GM18909 (cell line): ENCODE measurements at regions not wholly inside any gene's neighbourhood (a gene's known extent, or its start where the extent isn't known, plus 50 kb on each side); places are given as distances from the start of the nearest gene placed in this dataset.

Source experiments
- ATAC-seq: cut with Tn5 transposase; IDR thresholded peaks from one replicate; pipeline ENCODE4 v1.9.1; 2021; ENCODE audit warnings: mild to moderate bottlenecking; ENCODE audit not compliant: unreplicated experiment, poor library complexity

GRCh38 chr6:40313582-40313981 lies 273.6 kb downstream of the LRFN2 start:
- no peak for ATAC-seq

DNA sequence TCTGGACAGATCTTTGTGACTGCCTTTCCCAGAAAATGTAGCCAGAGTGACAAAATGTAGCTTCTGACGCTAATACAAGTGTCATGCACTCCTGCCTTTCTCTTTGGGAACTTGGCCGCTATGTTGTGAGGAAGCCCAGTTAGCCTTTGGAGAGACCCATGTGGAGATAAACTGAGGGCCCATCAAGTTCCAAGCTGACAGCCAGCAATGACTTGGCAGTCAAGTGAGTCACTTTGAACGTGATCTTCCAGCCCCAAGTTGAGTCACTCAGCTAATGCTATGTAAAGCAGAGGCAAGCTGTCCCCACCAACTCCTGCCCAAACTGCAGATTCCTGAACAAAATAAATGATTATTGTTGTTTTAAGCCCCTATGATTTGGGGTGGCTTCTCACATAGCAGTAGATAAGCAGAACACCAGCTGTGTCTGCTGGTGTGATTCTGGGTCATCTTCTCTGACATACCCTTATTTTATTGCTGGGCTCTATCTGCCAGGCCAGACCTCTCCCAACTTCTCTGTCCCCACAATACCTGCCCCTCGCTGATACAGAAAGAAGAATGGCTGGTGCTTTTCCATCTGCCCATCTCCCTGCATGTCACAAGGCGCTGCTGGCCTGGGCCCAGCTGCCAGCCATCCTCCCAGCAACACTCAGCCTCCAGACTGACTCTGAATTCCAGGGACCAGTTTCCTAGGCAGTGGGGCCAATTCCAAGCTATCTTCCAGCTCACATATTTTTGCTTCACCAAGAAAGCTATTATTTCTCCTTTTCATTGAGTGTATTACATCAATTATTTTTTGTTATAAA lies 274.8 kb downstream of the LRFN2 start:
- ATAC-seq, result no peak

- ATAC-seq, result no peak
These were observed 278.4 kb downstream of the LRFN2 start for GRCh38 chr6:40308533-40309306.

GRCh38 chr6:40307712-40308111 lies 279.5 kb downstream of the LRFN2 start:
- ATAC-seq, result no peak

- no peak for ATAC-seq
These were observed 284.2 kb downstream of the LRFN2 start for GRCh38 chr6:40302856-40303454.

- no peak for ATAC-seq
These were observed 287.5 kb downstream of the LRFN2 start for GRCh38 chr6:40299681-40300080.

GRCh38 chr6:40298207-40298606 lies 289.0 kb downstream of the LRFN2 start:
- no peak for ATAC-seq

DNA sequence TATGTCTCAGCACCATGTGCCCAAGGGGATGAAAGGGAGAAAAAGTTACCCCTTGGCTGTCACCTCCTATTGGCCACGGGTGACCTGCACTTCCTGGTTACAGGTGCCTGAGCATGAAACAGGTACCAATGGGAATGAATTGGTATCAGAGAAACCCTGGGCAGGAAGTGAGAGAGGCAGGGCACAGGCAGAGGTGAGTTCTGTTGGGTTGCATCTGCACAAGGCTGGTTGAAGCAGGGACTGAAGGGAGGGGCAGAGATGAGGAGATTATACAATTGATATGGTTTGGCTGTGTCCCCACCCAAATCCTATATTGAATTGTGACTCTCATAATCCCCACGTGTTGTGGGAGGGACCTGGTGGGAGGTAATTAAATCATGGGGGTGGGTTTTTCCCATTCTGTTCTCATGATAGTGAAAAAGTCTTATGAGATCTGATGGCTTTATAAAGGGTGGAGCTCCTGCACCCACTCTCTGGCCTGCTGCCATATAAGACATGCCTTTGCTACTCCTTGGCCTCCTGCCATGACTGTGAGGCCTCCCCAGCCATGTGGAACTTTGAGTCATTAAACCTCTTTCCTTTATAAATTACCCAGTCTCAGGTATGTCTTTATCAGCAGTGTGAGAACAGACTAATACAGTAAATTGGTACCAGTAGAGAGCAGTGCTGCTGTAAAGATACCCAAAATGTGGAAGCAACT lies 291.8 kb downstream of the LRFN2 start:
- ATAC-seq, result no peak

DNA sequence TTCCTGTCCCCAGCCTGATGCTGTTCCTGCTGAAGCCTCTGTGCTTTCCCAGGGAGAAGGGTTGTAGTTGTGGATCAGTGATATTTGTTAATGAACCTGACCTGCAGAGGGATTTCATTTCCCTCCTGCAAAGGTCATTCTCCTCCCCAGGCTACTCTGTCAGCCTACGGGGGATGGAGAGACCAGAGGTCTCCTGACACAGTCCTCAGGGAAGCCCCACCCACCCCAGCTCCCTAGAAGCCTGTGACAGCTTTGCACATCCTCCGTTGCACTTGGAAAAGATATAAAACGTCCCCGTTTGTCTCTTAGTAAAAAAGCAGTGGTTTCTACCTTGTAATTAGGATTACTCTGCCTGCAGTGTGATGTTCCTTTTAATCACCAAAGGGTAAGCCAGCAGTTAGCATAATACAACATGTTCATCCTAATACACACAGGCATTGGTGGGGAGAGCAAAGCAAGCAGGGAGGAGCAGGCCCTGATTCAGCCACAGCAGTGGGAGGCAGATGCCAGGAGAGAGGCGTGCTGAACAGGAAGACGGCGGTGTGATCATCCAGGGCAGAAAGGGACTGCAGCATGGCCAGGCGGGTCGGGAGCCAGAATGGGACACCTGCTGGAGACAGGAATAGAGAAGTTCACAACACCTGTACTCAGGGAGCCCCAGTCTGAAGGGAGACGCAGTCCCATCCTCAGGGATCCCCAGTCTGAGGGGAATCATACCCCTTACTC lies 293.5 kb downstream of the LRFN2 start:
- ATAC-seq, result no peak

DNA sequence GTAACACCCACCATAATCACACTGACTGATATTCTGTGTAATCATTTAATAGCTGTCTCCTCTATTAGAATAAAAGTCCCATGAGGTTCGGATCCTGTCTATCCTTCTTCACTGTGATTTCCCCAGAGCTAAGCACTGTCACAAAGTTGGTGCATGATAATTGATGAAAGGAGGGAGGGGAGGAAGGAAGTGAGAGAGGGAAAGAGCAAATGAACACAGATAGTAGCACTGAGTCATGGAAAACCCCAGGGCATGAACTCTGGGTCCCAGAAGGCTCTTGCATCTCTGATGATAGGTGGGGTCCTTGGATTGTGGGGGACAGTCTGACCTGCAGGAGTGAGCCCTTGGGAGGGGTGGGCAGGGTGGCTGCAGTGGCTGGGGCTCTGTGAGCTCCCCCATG lies 294.1 kb downstream of the LRFN2 start:
- no peak for ATAC-seq

- no peak for ATAC-seq
These were observed 296.3 kb downstream of the LRFN2 start for GRCh38 chr6:40290816-40291215.

- no peak for ATAC-seq
These were observed 298.2 kb downstream of the LRFN2 start for GRCh38 chr6:40288919-40289318.

DNA sequence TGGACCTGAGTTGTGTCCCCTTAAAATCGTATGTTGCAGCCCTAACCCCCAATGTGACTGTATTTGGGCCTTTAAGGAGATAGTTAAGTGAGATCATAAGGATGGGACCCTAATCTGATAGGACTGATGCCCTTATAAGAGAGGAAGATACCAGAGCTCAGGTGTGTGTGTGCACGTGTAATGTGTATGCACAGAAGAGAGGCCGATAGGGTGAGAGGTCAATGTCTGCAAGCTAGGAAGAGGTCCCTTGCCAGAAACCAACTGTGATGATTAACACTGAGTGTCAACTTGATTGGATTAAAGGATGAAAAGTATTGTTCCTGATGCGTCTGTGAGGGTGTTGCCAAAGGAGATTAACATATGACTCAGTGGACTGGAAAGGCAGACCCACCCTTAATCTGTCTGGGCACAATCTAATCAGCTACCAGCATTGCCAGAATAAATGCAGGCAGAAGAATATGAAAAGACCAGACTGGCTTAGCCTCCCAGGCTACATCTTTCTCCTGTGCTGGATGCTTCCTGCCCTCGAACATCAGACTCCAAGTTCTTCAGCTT lies 299.8 kb downstream of the LRFN2 start:
- ATAC-seq, result no peak

- ATAC-seq, result no peak
These were observed 300.4 kb downstream of the LRFN2 start for GRCh38 chr6:40286721-40287120.

- ATAC-seq, result no peak
These were observed 301.2 kb downstream of the LRFN2 start for GRCh38 chr6:40285996-40286395.

DNA sequence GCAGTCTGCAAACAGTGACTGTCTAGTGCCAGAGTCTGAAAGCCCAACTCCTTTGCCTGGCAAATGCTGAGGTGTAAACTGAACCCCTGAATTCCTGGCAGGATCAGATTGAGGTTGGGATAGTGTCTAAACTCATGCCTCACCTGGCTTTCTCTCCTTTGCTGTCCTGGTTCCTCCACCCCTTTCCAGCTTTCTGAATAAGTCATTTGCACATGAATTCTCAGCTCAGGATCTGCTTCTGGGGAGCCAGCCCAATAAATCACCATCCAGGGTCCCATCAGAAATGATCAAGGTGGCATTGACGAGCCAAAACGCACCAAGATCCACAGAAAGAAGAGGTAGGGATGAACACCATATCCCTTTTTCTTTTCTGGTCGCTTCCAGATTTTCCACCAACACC lies 301.6 kb downstream of the LRFN2 start:
- ATAC-seq, result no peak

- no peak for ATAC-seq
These were observed 304.2 kb downstream of the LRFN2 start for GRCh38 chr6:40282986-40283385.

GRCh38 chr6:40281402-40281801 lies 305.8 kb downstream of the LRFN2 start:
- no peak for ATAC-seq

DNA sequence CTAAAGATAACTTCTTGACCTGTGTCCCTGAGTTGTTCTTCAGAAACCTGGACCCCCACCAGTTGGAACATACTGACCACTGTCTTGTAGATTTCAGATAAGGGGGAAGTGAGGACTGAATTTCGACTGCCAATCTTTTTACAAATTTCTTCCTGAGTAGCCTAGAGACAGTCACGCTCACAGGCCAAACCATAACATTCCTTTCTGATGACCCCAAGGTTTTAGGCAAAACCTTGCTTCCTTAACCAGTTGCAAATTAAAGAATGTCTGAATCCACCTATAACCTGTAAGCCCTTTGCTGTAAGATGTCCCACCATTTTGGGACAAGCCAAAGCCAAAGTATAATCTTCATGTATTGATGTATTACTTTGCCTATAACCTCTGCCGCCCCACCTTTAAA lies 306.9 kb downstream of the LRFN2 start:
- no peak for ATAC-seq

GRCh38 chr6:40276141-40276540 lies 311.0 kb downstream of the LRFN2 start:
- no peak for ATAC-seq
